BLaER1 (cell line): ENCODE measurements at regions not wholly inside any gene's neighbourhood (a gene's known extent, or its start where the extent isn't known, plus 50 kb on each side); places are given as distances from the start of the nearest gene placed in this dataset.

Source experiments
- H3K27ac ChIP-seq: shearing (Covaris generic); formaldehyde crosslinking; 2 replicates; pipeline ENCODE4 v1.8.1; 2022
- H3K27me3 ChIP-seq: shearing (Covaris generic); formaldehyde crosslinking; 2 replicates; pipeline ENCODE4 v1.8.1; 2022
- H3K36me3 ChIP-seq: shearing (Covaris generic); formaldehyde crosslinking; 2 replicates; pipeline ENCODE4 v1.8.1; 2022
- H3K4me1 ChIP-seq: shearing (Covaris generic); formaldehyde crosslinking; 2 replicates; pipeline ENCODE4 v1.8.1; 2022
- H3K4me2 ChIP-seq: shearing (Covaris generic); formaldehyde crosslinking; 2 replicates; pipeline ENCODE4 v1.8.1; 2022
- H3K4me3 ChIP-seq: shearing (Covaris generic); formaldehyde crosslinking; 2 replicates; pipeline ENCODE4 v1.8.1; 2022
- H3K9ac ChIP-seq: shearing (Covaris generic); formaldehyde crosslinking; 2 replicates; pipeline ENCODE4 v1.8.1; 2022
- H3K9me3 ChIP-seq: shearing (Covaris generic); formaldehyde crosslinking; 2 replicates; pipeline ENCODE4 v1.8.1; 2022
- H4K20me1 ChIP-seq: shearing (Covaris generic); formaldehyde crosslinking; 2 replicates; pipeline ENCODE4 v1.8.1; 2022
- Cebpa-rat ChIP-seq: shearing (Covaris generic); IDR thresholded peaks from 2 replicates; pipeline ENCODE4 v1.8.1; 2022

- no peaks in the 10 kb centered on the region for H3K27me3 ChIP-seq
- no peak for TF ChIP-seq Cebpa-rat
- no peaks in the 10 kb centered on the region for H3K4me1 ChIP-seq
- no peaks in the 10 kb centered on the region for H3K36me3 ChIP-seq
- no peak overlapping the region for H3K4me2 ChIP-seq
- H3K9ac ChIP-seq, result no peak overlapping the region
- H3K27ac ChIP-seq, result no peak overlapping the region
- H3K9me3 ChIP-seq, result no peaks in the 10 kb centered on the region
- no peak overlapping the region for H3K4me3 ChIP-seq
- H4K20me1 ChIP-seq, result no peaks in the 10 kb centered on the region
Observed at GRCh38 chr5:23204111-23204510, 303.3 kb upstream of the PRDM9 start.

GRCh38 chr5:23169660-23170416, 316.7 kb upstream of the CDH12 start:
- no peak overlapping the region for H3K4me3 ChIP-seq
- no peaks in the 10 kb centered on the region for H4K20me1 ChIP-seq
- H3K9ac ChIP-seq, result no peak overlapping the region
- H3K9me3 ChIP-seq, result no peaks in the 10 kb centered on the region
- no peak for TF ChIP-seq Cebpa-rat
- no peaks in the 10 kb centered on the region for H3K36me3 ChIP-seq
- no peak overlapping the region for H3K4me2 ChIP-seq
- no peaks in the 10 kb centered on the region for H3K27me3 ChIP-seq
- no peaks in the 10 kb centered on the region for H3K4me1 ChIP-seq
- no peak overlapping the region for H3K27ac ChIP-seq

GRCh38 chr5:23164971-23165370, 311.8 kb upstream of the CDH12 start:
- Histone ChIP-seq H3K36me3 (no peaks in the 10 kb centered on the region), H4K20me1 (no peaks in the 10 kb centered on the region), H3K4me3 (no peak overlapping the region), H3K4me2 (no peak overlapping the region), H3K27ac (no peak overlapping the region), H3K9me3 (no peaks in the 10 kb centered on the region), H3K9ac (no peak overlapping the region), H3K27me3 (no peaks in the 10 kb centered on the region), H3K4me1 (no peaks in the 10 kb centered on the region)
- TF ChIP-seq Cebpa-rat, result no peak

GRCh38 chr5:23158179-23158578, 305.0 kb upstream of the CDH12 start:
- no peak overlapping the region for H3K27ac ChIP-seq
- no peak overlapping the region for H3K4me2 ChIP-seq
- H3K4me3 ChIP-seq, result no peak overlapping the region

GRCh38 chr5:23157716-23158115, 304.6 kb upstream of the CDH12 start:
- no peaks in the 10 kb centered on the region for H4K20me1 ChIP-seq
- H3K27me3 ChIP-seq, result no peaks in the 10 kb centered on the region
- H3K4me2 ChIP-seq, result no peak overlapping the region
- no peaks in the 10 kb centered on the region for H3K9me3 ChIP-seq
- no peaks in the 10 kb centered on the region for H3K4me1 ChIP-seq
- no peak overlapping the region for H3K27ac ChIP-seq
- H3K36me3 ChIP-seq, result no peaks in the 10 kb centered on the region
- H3K4me3 ChIP-seq, result no peak overlapping the region
- H3K9ac ChIP-seq, result no peak overlapping the region
- no peak for TF ChIP-seq Cebpa-rat

More at GRCh38 chr5:23158179-23158578, 305.0 kb upstream of the CDH12 start:
- TF ChIP-seq Cebpa-rat, result no peak
- H3K36me3 ChIP-seq, result no peaks in the 10 kb centered on the region
- no peaks in the 10 kb centered on the region for H3K4me1 ChIP-seq
- H3K9me3 ChIP-seq, result no peaks in the 10 kb centered on the region
- H4K20me1 ChIP-seq, result no peaks in the 10 kb centered on the region
- H3K9ac ChIP-seq, result no peak overlapping the region
- H3K27me3 ChIP-seq, result no peaks in the 10 kb centered on the region

- no peak overlapping the region for H3K27ac ChIP-seq
- H3K4me1 ChIP-seq, result no peaks in the 10 kb centered on the region
- H3K36me3 ChIP-seq, result no peaks in the 10 kb centered on the region
- no peak overlapping the region for H3K9ac ChIP-seq
- H3K9me3 ChIP-seq, result no peaks in the 10 kb centered on the region
- no peak for TF ChIP-seq Cebpa-rat
- H3K4me2 ChIP-seq, result no peak overlapping the region
- no peaks in the 10 kb centered on the region for H3K27me3 ChIP-seq
- no peak overlapping the region for H3K4me3 ChIP-seq
- H4K20me1 ChIP-seq, result no peaks in the 10 kb centered on the region
Observed at GRCh38 chr5:23157169-23157568, 304.0 kb upstream of the CDH12 start.

- TF ChIP-seq Cebpa-rat, result no peak
Observed at GRCh38 chr5:23147625-23148024, 294.5 kb upstream of the CDH12 start.

GRCh38 chr5:23146183-23146582, 293.0 kb upstream of the CDH12 start:
- H3K36me3 ChIP-seq, result no peaks in the 10 kb centered on the region
- H3K4me2 ChIP-seq, result no peak overlapping the region
- H3K27me3 ChIP-seq, result no peaks in the 10 kb centered on the region
- no peaks in the 10 kb centered on the region for H3K9me3 ChIP-seq
- H3K27ac ChIP-seq, result no peak overlapping the region
- no peak overlapping the region for H3K4me3 ChIP-seq
- no peak for TF ChIP-seq Cebpa-rat
- H3K9ac ChIP-seq, result no peak overlapping the region
- no peaks in the 10 kb centered on the region for H4K20me1 ChIP-seq
- H3K4me1 ChIP-seq, result no peaks in the 10 kb centered on the region

More at GRCh38 chr5:23147625-23148024, 294.5 kb upstream of the CDH12 start:
- no peaks in the 10 kb centered on the region for H3K9me3 ChIP-seq
- H3K27ac ChIP-seq, result no peak overlapping the region
- H3K4me2 ChIP-seq, result no peak overlapping the region
- H3K9ac ChIP-seq, result no peak overlapping the region
- no peaks in the 10 kb centered on the region for H3K27me3 ChIP-seq
- H3K36me3 ChIP-seq, result no peaks in the 10 kb centered on the region
- H3K4me3 ChIP-seq, result no peak overlapping the region
- H3K4me1 ChIP-seq, result no peaks in the 10 kb centered on the region
- H4K20me1 ChIP-seq, result no peaks in the 10 kb centered on the region

- Histone ChIP-seq H3K9ac (no peak overlapping the region), H3K27me3 (no peaks in the 10 kb centered on the region), H3K27ac (no peak overlapping the region), H3K4me3 (no peak overlapping the region), H3K4me2 (no peak overlapping the region), H3K9me3 (no peaks in the 10 kb centered on the region), H3K4me1 (no peaks in the 10 kb centered on the region), H3K36me3 (no peaks in the 10 kb centered on the region), H4K20me1 (no peaks in the 10 kb centered on the region)
- no peak for TF ChIP-seq Cebpa-rat
Observed at GRCh38 chr5:23139338-23140171, 286.4 kb upstream of the CDH12 start.

GRCh38 chr5:23136958-23137357, 283.8 kb upstream of the CDH12 start:
- no peak for TF ChIP-seq Cebpa-rat
- no peak overlapping the region for H3K4me3 ChIP-seq
- no peaks in the 10 kb centered on the region for H4K20me1 ChIP-seq
- no peaks in the 10 kb centered on the region for H3K9me3 ChIP-seq
- no peak overlapping the region for H3K9ac ChIP-seq
- no peaks in the 10 kb centered on the region for H3K27me3 ChIP-seq
- H3K36me3 ChIP-seq, result no peaks in the 10 kb centered on the region
- no peak overlapping the region for H3K27ac ChIP-seq
- no peak overlapping the region for H3K4me2 ChIP-seq
- no peaks in the 10 kb centered on the region for H3K4me1 ChIP-seq
